Activated gamma-delta T cell (primary cell): ENCODE measurements at regions not wholly inside any gene's neighbourhood (a gene's known extent, or its start where the extent isn't known, plus 50 kb on each side); places are given as distances from the start of the nearest gene placed in this dataset.

Experiments
- DNase-seq: peaks from one replicate; lab custom pipeline; 2025; lab: John Stamatoyannopoulos, UW

- DNase-seq: no peak
These were observed 356.2 kb downstream of the CBLN2 start for GRCh38 chr18:72187956-72188355.

- no peak for DNase-seq
These were observed 362.8 kb downstream of the CBLN2 start for GRCh38 chr18:72181241-72181764.

GRCh38 chr18:72180689-72181088, 363.5 kb downstream of the CBLN2 start:
- DNase-seq: no peak

- no peak for DNase-seq
These were observed 369.0 kb downstream of the CBLN2 start for GRCh38 chr18:72174972-72175649.

- DNase-seq: no peak
These were observed 372.5 kb downstream of the CBLN2 start for GRCh38 chr18:72171596-72171995.

- DNase-seq: no peak
These were observed 382.5 kb downstream of the CBLN2 start for GRCh38 chr18:72161691-72162090.

- no peak for DNase-seq
These were observed 383.4 kb downstream of the CBLN2 start for GRCh38 chr18:72160510-72161445.

GRCh38 chr18:72155327-72155726, 388.8 kb downstream of the CBLN2 start:
- no peak for DNase-seq

GRCh38 chr18:72154926-72155325, 389.2 kb downstream of the CBLN2 start:
- no peak for DNase-seq

- DNase-seq: no peak
These were observed 391.2 kb downstream of the CBLN2 start for GRCh38 chr18:72152935-72153334.

- no peak for DNase-seq
These were observed 396.3 kb downstream of the CBLN2 start for GRCh38 chr18:72147830-72148229.

- DNase-seq: no peak
These were observed 404.1 kb downstream of the CBLN2 start for GRCh38 chr18:72140007-72140406.

GRCh38 chr18:72128649-72129048, 415.5 kb downstream of the CBLN2 start:
- DNase-seq: no peak

GRCh38 chr18:72122103-72122502, 422.0 kb downstream of the CBLN2 start:
- no peak for DNase-seq

GRCh38 chr18:72119082-72119481, 425.1 kb downstream of the CBLN2 start:
- DNase-seq: no peak

GRCh38 chr18:72114801-72115594, 429.1 kb downstream of the CBLN2 start:
- no peak for DNase-seq

- no peak for DNase-seq
These were observed 436.3 kb downstream of the CBLN2 start for GRCh38 chr18:72107647-72108383.

GRCh38 chr18:72104851-72105250, 439.3 kb downstream of the CBLN2 start:
- DNase-seq: no peak

- DNase-seq: no peak
These were observed 441.7 kb downstream of the CBLN2 start for GRCh38 chr18:72102412-72102811.

GRCh38 chr18:72100465-72101004, 443.6 kb downstream of the CBLN2 start:
- no peak for DNase-seq

GRCh38 chr18:72091369-72091768, 452.8 kb downstream of the CBLN2 start:
- no peak for DNase-seq
